Limb (tissue), 2 donors: ENCODE measurements at regions not wholly inside any gene's neighbourhood (a gene's known extent, or its start where the extent isn't known, plus 50 kb on each side); places are given as distances from the start of the nearest gene placed in this dataset.

Experiments
- DNase-seq, 2 donors: peaks; one replicate each; pipeline ENCODE4 v3.0.0-alpha.2; 2016; ENCODE audit errors: extremely low spot score in 2 of 2

DNA sequence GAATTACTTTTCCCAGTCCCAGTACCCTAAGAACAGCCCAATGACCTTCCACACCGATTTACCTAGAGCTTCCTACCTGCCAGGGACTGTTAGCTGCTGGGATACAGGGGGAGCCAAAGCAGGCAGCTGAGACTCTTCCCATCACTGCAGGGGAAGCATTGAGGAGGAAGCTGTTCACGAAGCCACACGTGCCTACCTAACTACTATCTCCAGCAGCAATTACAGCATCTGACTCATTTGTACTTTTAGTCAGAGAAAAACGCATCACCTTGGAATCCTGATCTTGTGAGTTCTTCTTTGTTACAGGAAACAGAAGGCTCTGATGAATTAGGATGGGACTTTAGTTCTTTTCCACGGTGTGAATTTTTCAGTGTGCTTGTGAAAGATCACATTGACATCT, 113.7 kb upstream of the DHX40 start:
- no peak for DNase-seq

DNA sequence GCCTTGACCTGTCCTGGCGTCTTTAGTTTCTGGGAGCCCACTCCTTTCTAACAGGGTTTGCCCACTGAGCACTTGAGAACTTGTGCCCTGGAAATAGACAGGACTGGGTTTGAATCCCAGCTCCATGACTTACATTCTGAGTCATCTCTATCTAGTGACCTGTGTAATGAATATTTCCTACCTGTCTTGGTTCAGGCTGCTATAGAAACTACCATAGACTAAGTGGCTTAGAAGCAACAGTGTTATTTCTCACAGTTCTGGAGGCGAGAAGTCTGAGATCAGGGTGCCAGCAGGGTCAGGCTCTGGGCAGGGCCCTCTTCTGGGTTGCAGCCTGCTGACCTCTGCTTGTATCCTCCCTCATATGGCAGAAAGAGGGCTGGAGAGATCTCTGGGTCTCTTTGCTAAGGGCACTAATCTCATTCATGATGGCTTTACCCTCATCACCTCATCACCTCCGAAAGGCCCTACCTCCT, 110.7 kb upstream of the DHX40 start:
- no peak for DNase-seq

DNA sequence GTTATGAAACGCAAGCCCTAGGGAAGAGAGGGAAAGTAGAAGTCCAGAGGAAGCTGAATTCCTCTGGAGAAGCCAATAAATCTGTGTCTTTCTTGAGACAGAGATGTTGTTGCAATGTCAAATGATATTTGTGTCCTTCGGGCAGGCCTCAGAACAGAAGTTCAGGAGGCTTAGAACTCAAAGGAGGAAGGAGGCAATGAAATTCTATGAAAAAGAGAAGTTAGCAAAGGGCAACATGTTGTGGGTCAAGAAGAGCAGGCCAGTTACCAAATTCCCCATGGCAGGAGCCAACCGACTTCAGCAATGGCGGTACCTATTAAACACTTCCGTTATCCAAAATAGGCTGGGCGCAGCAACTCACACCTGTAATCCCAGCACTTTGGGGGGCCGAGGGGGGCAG, 109.0 kb upstream of the DHX40 start:
- no peak for DNase-seq

DNA sequence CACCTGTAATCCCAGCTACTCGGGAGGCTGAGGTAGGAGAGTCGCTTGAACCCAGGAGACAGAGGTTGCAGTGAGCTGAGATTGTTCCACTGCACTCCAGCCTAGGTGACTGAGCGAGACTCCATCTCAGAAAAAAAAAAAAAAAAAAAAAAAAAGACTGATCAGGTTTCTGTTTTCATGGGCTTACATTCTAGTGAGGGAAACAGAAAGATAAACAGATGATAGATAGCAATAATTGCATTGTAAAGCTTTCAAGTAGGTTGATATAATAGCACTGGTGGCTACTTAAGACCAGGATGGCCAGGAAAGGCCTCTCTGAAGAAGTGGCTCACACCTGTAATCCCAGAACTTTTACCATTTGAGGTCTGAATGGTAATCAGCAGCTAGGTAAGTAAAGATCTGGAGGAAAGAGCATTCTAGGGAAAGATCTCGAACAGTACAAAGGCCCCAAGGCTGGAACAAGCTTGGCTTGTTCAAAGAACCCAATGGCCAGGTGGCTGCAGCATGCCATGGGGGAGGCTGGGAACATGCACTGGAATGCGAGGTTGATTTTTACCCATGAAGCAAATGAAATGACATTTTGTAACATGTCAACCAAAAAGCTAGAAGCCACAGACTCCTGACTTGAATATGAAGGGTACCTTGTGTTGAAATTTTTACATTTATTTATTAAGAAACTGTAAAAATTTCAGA, 108.3 kb upstream of the DHX40 start:
- no peak for DNase-seq

DNA sequence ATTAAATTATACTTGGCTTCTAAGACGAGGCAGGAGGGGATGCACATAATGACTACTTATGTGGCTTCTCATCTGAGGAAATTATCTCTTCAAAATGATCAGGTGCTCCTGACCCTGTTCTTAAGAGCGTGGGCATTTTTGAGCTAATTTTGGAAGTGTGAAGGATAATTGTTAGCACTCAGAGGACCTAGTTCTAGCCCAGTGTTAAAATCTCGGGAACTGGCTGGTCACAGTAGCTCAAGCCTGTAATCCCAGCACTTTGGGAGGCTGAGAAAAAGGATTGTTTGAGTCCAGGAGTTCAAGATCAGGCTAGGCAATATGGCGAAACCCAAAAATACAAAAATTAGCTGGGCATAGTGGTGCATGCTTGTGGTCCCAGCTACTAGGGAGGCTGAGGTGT, 103.0 kb upstream of the DHX40 start:
- DNase-seq: no peak

DNA sequence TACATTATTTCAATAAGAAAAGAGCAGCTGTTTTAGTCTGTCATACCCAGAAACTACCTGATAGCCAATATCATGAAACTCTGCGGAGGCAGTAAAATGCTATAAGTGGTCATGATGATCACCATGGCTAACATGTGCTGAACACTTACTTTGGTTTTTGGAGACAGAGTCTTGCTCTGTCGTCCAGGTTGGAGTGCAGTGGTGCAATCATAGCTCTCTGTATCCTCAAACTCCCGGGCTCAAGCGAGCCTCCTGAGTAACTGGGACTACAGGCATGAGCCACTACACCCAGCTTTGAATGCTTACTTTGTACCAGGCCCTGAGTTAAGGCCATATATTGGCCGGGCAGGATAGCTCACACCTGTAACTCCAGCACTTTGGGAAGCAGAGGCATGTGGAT, 101.2 kb upstream of the DHX40 start:
- DNase-seq: no peak

DNA sequence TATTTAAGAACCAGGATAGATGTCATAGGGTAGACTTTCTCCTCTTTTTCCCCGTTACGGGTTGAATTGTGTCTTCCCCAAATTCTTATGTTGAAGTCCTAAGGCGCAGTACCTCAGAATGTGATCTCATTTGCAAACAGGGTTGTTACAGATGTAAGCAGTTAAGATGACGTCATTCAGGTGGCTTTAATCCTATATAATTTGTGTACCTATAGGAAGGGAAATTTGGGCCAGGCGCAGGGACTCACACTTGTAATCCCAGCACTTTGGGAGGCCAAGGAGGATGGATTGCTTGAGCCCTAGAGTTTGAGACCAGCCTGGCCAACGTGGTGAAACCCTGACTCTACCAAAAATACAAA, 99.5 kb upstream of the DHX40 start:
- no peak for DNase-seq

DNA sequence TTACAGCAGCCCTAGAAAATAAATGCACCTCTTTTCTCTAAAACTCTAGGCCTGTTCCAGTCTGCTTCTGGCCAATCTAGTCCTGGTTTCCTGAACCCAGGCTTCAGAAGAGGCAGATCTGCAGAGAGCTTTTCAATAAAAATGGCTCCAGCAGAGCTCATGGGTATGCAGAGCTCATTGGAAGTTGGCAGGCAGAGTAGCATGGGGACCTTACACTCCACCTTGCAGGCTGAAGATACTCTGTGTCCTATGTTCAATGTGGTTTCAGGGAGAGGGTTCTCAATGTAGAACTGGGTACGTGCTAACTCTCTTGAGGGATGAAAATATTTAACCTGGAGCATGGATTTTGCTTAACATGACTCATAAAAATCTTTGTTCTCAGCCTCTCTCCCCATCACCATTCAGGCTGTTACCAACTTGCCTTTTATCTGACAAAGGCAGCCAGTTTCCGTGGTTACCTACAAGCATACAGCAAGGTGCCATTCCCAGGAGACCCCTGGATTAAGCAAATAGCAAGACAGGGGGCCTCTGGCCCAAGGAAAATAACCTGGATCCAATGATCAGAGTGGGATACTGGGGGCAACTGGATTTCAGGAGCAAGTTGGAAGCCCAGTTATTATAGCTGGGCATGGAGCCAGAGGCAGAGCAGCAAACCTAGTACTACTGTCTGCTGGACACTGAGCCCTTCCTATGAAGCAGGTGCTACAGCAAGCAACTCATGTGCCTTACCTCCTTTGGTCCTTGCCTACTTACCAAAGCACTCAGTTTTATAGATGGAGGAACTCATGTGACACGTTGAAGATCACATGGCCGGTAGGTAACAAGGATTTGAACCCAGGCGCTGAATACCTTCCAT, 98.2 kb upstream of the DHX40 start:
- no peak for DNase-seq

DNA sequence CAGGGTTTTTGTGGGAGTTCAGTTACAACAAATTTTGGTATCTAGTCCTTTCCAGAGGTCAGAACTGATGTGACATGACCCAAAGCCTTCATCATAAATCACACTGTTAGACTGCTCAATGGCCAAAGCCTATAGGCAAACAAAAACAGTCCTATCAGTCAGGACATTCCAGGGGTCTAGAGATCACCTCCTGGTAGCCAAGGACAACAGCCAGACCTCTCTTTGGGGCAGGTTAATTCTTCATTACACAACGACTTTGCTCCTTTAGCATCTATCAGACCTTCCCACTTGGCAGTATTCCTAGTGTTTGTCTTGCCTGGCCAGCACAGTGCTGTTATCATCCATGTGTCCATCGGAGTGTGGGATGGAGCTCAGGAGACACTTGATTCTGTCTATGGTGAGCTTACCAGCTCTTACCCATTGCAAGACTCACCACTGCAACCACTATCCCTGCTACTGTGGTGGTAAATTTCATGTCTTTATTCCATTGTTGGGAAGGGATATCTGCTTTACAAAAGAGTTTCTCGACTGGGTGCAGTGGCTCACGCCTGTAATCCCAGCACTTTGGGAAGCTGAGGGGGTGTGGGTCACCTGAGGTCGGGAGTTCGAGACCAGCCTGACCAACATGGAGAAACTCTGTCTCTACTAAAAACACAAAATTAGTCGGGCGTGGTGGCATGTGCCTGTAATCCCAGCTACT, 95.5 kb upstream of the DHX40 start:
- DNase-seq: no peak

DNA sequence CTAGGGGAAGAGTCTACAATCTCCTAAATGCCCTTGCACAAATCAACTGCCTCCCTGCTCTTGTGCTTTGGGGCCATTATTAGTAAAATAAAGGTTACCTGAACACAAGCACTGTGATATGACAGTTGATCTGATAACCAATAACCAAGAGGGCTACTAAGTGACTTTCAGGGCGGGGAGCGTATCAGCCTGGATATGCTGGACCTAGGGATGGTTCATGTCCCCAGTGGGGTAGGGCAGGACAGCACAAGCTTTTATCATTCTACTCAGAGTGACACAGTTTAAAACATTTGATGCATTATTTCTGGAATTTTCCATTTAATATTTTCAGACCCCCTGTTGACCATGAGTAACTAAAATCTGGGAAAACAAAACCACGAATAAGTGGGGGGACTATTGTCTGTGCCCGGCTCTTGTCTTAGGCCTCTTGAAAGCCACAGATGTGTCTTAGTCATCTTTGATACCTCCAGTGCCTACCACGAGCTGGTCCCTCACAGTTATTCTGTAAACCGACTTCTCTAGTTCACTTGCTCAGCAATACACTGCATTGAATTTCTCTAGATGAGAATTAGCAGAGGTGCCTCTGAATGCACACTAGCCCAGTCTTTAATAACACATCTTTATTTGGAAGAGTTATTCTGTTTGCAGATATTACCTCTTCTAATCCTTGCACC, 94.6 kb upstream of the DHX40 start:
- DNase-seq: no peak

DNA sequence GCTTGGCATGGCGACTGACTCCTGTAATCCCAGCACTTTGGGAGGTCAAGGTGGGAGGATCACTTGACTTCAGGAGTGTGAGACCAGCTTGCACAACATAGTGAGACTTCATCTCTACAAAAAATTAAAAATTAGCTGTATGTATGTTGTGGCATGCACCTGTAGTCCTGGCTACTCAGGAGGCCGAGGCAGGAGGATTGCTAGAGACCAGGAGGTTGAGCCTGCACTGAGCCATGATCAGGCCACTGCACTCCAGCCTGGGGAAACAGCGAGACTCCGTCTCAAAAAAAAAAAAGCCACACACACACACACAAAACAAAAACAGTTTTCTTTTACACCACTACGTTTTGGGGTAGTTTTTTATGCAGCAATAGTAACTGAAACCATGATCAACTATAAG, 89.0 kb upstream of the DHX40 start:
- no peak for DNase-seq

DNA sequence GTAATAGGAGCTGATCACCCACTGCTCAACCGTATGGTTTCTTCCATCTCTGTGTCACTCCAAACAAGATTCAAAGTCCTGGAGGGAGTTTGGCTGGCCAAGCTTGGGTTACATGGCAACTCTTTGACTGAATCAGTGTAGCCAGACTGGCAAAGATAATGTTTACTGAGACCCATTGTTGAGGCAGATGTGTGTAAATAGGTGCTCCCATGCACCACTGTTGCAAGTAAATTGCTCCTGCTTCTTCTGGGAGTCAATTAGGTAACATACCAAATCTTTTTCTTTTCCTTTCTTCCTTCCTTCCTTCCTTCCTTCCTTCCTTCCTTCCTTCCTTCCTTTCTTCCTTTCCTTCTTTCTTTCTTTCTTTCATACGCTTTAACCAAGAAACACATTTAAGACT, 86.3 kb upstream of the DHX40 start:
- no peak for DNase-seq

DNA sequence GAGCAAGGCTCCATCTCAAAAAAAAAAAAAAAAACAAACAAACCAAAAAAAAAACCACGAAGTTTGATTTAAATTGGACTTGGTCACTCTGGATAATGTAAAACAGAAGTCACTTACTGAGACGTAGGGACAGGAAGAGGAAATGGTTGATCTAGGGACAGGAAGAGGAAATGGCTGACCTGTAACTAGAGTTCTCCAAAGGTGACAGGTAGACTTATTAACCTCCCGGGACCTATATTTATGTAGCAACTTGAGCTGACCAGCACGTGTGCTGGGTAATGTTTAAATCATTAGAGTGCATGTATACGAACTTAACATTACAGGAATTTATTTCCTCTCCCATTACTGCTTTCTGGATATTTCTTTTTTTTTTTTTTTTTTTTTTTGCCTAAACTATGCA, 81.5 kb upstream of the DHX40 start:
- no peak for DNase-seq

DNA sequence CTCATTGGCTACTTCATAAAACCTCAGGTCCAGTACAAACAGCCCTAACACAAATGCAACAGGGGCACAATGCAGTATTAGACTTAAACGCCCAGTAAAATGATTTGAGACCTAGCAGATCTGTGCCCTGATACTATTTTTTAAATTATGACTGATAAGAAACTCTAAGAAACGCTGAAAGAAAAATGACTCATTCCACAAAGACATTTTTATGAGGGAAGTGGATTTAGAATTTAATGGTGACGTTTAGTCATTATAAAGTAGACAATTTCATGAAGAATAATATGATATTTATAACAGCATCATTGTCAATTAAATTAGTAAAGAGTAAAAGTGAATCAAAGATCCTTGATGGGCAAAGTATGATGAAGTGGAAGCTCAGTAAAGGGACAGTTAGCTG, 80.4 kb upstream of the DHX40 start:
- DNase-seq: no peak

DNA sequence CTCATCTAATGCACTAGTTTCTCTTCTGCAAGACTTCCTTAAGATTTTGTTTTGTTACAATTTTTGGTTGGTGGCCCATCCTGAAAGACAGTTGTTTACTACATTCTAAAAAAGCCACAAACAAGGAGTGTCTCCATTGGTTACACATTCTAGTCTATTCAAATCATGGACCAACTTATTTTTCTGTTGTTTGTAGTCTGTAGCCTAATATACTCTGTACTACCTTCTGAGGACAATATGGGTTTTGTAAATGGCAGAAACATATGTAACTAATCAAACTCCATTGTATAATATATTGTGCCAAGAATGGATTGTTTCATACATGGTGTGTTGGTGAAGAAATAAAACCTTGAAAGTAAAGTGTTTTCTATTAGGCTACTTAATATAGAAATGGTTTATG, 79.5 kb upstream of the DHX40 start:
- no peak for DNase-seq

DNA sequence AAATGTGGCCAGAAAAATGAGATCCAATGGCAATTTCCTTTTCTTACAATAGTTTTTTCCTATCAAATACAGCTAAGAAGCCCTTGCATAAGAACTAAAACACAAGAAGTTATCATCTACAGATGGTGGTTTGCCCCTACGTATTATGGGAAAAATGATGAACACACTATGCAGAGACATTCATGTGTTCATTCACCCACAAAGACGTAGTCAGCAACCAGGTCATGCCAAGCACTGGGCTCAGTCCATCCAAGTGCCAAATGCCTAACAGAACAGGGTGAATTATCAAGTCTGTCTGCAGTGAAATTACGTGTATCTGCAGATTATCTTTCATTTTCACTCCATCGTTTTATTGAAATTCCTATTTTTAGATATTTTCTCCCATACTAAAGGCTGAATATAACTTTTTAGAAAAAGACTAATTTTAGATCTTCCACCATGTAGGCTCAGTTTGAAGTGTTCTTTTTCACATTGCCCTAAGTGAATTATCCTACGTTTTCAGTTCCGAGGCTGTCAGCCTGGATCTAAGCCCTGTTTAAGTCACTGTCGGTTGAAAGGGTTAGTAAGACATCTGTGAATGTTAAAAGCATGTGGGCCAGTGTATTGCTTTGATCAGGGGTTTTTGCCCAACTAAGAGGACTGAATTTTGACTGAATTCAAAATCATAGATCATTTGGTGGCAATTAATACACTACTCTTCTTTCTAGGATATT, 78.1 kb upstream of the DHX40 start:
- DNase-seq: no peak

DNA sequence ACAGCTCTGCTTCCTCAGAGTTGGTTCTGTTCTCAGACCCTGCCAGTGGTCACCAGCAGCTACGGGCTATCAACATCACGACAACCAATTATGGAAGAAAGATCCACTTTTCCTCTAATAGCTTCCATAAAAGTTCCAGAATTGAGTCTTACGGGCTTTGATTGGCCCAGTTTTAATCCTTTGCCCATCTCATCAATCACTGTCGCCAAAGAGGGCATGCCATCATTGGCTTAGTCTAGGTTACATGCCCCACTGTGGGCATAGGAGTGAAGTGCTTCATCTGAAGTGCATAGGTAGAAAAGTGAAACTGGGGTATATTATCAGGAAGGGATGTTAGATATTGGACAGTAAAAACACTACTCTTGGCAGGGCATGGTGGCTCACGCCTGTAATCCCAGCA, 76.6 kb upstream of the DHX40 start:
- no peak for DNase-seq

DNA sequence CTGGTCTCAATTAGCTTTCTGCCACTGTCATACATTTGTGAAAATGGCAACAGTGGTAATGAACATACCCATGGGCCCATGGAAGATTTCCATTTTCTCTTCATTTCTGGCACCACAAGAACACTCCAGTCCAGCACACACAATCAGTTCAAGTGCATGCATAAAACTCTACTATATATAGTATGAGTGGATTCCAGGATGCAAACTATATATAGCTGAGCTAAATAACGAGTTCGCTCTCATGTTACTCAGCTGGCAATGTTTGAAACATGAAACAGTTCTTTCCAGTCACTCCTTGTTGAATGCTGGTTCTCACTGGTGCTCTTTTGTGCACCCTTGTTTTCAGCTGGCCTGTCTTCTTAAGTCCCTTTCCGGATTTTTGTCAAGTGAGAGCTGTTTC, 75.2 kb upstream of the DHX40 start:
- peak in 1 of 2 donors; percentile 87 for DNase-seq

DNA sequence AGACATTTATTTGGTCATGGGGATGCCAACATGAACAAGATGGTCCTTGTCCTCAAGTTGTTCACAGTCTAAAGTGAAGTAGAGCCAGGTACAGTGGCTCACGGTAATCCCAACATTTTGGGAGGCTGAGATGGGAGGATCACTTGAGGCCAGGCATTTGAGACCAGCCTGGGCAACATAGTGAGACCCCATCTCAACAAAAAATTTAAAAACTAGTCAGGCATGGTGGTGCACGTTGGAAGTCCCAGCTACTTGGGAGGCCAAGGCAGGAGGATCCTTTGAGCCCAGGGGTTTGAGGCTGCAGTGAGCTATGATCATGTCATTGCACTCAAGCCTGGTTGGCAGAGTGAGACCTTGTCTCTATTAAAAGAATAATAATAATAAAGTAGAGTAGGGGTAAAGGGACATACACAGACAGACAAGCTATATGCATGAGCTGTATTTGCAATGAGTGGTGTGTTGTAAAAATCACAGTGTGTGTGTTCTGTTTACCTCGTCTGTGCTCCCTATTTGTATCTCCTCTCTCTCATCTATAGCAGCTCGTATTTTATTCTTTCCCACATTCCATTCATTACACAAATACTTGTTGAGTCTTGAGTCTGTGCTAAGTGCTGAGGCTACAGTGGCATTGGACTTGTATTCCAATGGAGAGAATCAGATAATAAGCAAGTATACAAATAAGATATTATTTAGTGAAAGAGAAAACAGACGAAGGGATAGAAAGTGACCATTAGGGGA, 73.9 kb upstream of the DHX40 start:
- no peak for DNase-seq

DNA sequence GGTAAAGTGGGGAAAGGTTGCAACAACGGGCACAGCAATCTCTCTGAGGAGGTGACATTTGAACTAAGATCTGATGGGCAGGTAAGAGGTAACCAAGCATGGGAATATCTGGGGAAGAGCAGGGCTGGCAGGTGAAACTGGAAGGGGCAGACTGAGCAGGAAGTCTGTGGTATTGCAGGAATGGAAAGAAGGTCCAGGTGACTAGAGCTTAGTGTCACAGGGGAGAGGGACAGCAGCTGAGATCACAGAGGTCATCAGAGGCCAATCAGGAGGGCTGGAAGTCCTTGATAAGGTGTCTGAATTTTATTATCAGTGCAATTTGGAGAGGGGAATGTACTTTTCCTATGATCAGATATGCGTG, 73.3 kb upstream of the DHX40 start:
- no peak for DNase-seq

DNA sequence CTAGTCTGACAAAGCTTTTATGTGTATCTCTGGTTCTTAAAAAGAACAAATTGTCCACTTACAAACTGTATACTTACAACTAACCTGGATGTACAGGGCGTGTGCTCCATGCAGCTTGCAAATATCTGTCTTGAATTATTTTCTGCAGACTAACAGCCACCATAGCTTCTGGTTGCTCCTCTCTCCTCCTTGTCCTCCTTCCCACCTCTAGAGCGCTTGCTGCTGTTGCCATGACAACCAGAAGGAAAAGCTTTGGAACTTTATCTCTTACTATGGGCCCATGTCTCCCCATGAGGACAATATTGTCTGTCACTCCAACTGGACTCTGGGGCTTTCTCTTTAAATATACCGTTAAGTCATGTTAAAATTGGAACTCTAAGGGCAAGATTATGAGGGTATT, 71.5 kb upstream of the DHX40 start:
- DNase-seq: no peak
